Aorta (tissue), 5 donors: ENCODE measurements at regions not wholly inside any gene's neighbourhood (a gene's known extent, or its start where the extent isn't known, plus 50 kb on each side); places are given as distances from the start of the nearest gene placed in this dataset.
"Not testable (repeated sequence)": the region's sequence is repeated elsewhere in the genome, so short reads cannot be mapped to it uniquely, and the experiment has no call there.

Experiments
- ATAC-seq: fragments of 200-7000 bp; cut with Tn5 transposase; one replicate; pipeline ENCODE4 v1.9.1; 2022; ENCODE audit warnings: moderate library complexity; ENCODE audit not compliant: low FRiP score
- DNase-seq, 2 donors: peaks; one replicate each; pipeline ENCODE4 v3.0.0-alpha.2; 2020
- H3K27ac ChIP-seq, 2 donors: one replicate each; pipeline ENCODE4 v1.5.1; 2013; ENCODE audit warnings: low read length in 2 of 2, mild to moderate bottlenecking in 2 of 2, moderate library complexity in 2 of 2, control low read depth in 1 of 2, inconsistent platforms in 1 of 2, low read depth in 1 of 2
- H3K27me3 ChIP-seq, 2 donors: one replicate each; pipeline ENCODE4 v1.6.1; 2013; ENCODE audit warnings: control low read depth in 1 of 2, low read length in 1 of 2, mild to moderate bottlenecking in 1 of 2, moderate library complexity in 1 of 2; ENCODE audit not compliant: insufficient read depth in 2 of 2, control insufficient read depth in 1 of 2
- H3K36me3 ChIP-seq, 2 donors: one replicate each; pipeline ENCODE4 v1.6.1; 2013; ENCODE audit warnings: control low read depth in 1 of 2, low read length in 1 of 2, mild to moderate bottlenecking in 1 of 2; ENCODE audit not compliant: insufficient read depth in 2 of 2, control insufficient read depth in 1 of 2
- H3K4me1 ChIP-seq, 2 donors: one replicate each; pipeline ENCODE4 v1.6.1; 2013; ENCODE audit warnings: low read length in 2 of 2, control low read depth in 1 of 2, mild to moderate bottlenecking in 1 of 2, moderate library complexity in 1 of 2; ENCODE audit not compliant: insufficient read depth in 2 of 2, control insufficient read depth in 1 of 2
- H3K4me3 ChIP-seq, 2 donors: one replicate each; pipeline ENCODE4 v1.5.1; 2013; ENCODE audit warnings: low read length in 2 of 2, control low read depth in 1 of 2, mild to moderate bottlenecking in 1 of 2
- H3K9me3 ChIP-seq: one replicate; pipeline ENCODE4 v1.6.1; 2013; ENCODE audit warnings: mild to moderate bottlenecking, low read length; ENCODE audit not compliant: control insufficient read depth
- WGBS, 2 donors: extraction: QIAGEN DNeasy Blood & Tissue Kit; methylation state at CpG; one replicate each; pipeline ENCODE4 v1.1.7; 2013; 5-methylcytosine and 5-hydroxymethylcytosine counted together
- intact Hi-C, 2 donors: fragments of 100-400 bp; cut with DNase I; formaldehyde crosslinking; loops; one replicate each; pipeline versions ENCODE4 v1.14.2 to v1.15.0; 2022
- donor health status: healthy with polysubstance abuse.
- donor health status: Bipolar disorder and iron deficiency.
- donor health status: DM: no; HTN: no; CAD: no.
- donor health status: DM: no; HTN: no; CAD: no.
- donor health status: DM: yes; HTN: yes; CAD: no.

DNA sequence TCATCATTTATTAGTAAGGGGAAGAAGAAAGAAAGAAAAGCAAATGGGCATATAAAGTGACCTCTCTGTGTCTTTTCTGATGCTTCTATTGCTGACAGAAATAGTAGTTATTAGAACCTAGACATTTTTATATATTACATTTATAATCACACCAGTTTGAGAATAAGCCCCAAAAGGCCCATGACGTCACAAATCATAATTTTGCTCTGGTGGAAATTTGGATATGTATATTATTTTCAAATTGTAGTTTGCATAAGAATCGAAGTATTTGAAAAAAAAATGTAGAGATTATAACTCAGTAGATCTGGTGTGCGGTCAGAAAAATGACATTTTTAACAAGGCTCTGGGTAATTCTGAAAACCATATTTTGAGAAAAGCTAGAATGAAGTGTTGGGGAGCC, 101.2 kb upstream of the STEAP1 start:
- Histone ChIP-seq H3K27me3 (no peaks in the 10 kb centered on the region), H3K9me3 (no peaks in the 10 kb centered on the region), H3K27ac (no peak overlapping the region), H3K4me1 (no peaks in the 10 kb centered on the region), H3K36me3 (no peaks in the 10 kb centered on the region), H3K4me3 (no peak overlapping the region)
- WGBS, 2 donors = 86 to 91% methylated on average over 3 of the region's 3 CpGs
- intact Hi-C loops = no loop called here
- no peak for DNase-seq
- no peak for ATAC-seq

DNA sequence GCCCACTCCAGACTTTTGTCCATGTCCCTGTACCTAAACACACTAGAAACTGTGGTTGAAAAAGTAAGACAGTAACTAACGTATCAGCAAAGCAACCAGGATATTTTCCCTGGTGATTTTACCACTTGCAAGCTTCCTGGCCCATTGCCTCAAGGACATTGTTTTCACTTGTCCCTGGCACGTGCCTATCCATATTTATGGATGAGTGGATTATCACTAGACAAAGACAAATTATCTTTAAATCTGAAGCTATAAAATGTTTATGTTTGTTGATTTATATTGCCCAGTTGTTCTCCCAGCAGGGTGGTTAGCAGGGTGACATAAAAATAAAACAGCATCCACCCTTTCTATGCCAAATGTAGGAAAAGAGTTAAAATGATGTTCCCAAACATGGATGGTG, 93.2 kb upstream of the STEAP1 start:
- H3K4me3 ChIP-seq = no peak overlapping the region
- ATAC-seq (no peak), DNase-seq (no peak)
- intact Hi-C loops = no loop called here
- H3K4me1 ChIP-seq = no peaks in the 10 kb centered on the region
- H3K9me3 ChIP-seq = no peaks in the 10 kb centered on the region
- H3K36me3 ChIP-seq = no peaks in the 10 kb centered on the region
- H3K27me3 ChIP-seq = no peaks in the 10 kb centered on the region
- no peak overlapping the region for H3K27ac ChIP-seq
- WGBS, 2 donors = 27 to 33% methylated on average over 2 of the region's 2 CpGs

DNA sequence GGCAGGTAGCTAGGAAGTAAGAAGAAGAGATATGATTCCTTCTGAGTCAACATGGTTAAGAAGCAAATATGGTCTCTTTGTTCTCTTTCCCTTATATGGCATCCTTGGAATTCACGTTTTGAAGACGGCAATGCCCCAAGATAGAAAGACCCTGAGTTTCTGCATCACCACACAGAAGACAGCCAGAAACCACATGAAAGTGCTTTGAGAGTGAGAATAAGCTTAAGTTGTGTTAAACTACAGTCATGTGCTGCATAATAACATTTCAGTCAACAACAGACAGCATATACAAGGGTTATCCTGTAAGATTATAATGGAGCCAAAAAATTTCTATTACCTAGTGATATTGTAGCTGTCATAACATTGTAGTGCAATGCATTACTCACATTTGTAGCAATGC, 89.9 kb upstream of the STEAP1 start:
- intact Hi-C loops = no loop called here
- no peak overlapping the region for H3K4me3 ChIP-seq
- ATAC-seq (no peak), DNase-seq (no peak)
- no peaks in the 10 kb centered on the region for H3K27me3 ChIP-seq
- no peaks in the 10 kb centered on the region for H3K4me1 ChIP-seq
- H3K36me3 ChIP-seq = no peaks in the 10 kb centered on the region
- 61 to 63% methylated on average over 2 of the region's 2 CpGs for WGBS, 2 donors
- H3K9me3 ChIP-seq = no peaks in the 10 kb centered on the region
- H3K27ac ChIP-seq = no peak overlapping the region

DNA sequence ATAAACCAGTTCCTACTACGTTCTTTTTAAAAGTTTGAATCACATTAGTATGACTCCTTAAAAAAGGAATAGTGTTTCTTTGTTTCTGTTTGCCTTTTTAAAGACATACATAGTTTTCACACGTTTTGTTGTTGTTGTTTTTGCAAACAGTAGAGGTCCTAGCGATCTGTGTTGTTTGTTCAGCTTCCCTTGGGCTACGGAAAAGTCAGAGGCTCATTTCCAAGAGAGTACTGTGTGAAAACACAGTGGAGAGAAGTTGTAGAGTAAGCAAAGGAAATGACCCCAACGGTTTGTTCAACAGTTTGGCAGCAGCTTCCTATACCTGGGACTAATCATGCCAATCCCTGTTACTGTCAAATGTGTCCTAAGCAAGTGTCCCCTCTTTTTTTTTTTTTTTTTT, 87.1 kb upstream of the STEAP1 start:
- Histone ChIP-seq H3K4me3 (no peak overlapping the region), H3K36me3 (no peaks in the 10 kb centered on the region), H3K4me1 (no peaks in the 10 kb centered on the region), H3K27ac (no peak overlapping the region), H3K27me3 (no peaks in the 10 kb centered on the region), H3K9me3 (no peaks in the 10 kb centered on the region)
- 5 to 6% methylated on average over 5 of the region's 5 CpGs for WGBS, 2 donors
- intact Hi-C loops = no loop called here
- DNase-seq (no peak), ATAC-seq (no peak)

DNA sequence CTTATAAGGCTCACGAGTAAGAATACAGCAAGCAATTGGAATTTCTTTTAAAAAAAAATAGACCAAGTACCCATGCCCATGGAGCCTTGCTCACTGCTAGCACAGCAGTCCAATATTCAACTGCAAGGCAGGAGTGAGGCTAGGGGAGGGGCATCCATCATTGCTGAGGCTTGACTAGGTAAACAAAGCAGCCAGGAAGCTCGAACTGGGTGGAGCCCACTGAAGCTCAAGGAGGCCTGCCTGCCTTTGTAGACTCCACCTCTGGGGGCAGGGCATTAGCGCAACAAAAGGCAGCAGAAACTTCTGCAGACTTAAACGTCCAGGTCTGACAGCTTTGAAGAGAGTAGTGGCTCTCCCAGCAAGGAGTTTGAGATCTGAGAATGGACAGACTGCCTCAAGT, 84.0 kb upstream of the STEAP1 start:
- H3K36me3 ChIP-seq, ATAC-seq, H3K27ac ChIP-seq, H3K4me1 ChIP-seq, DNase-seq, H3K4me3 ChIP-seq, H3K27me3 ChIP-seq, H3K9me3 ChIP-seq, intact Hi-C loops: not testable (repeated sequence)
- WGBS, 2 donors = 49 to 63% methylated on average over 4 of the region's 4 CpGs

DNA sequence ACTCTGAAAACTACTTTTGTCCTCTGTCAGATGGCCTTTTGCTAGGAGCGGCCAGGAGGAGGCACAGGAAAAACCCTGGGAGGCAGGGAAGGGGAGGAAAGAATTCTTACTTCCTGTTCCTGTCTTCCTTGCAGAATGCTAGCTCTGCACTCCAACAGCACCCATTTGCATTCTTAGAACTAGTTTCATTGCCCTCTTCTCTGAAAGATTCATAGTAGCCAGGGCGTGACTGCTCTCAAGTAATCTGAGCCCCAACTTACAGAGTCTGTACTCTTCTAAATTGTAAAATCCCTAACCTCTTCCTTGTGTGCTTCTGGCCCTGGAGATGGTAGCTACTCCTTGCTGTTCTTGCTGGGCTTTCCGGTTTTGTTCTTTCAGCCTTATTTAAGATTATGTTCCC, 75.3 kb upstream of the STEAP1 start:
- no peaks in the 10 kb centered on the region for H3K27me3 ChIP-seq
- no peak overlapping the region for H3K27ac ChIP-seq
- 68 to 72% methylated on average over 3 of the region's 3 CpGs for WGBS, 2 donors
- no peak for ATAC-seq
- DNase-seq = no peak
- no peak overlapping the region for H3K4me3 ChIP-seq
- H3K9me3 ChIP-seq = no peaks in the 10 kb centered on the region
- H3K4me1 ChIP-seq = no peaks in the 10 kb centered on the region
- no peaks in the 10 kb centered on the region for H3K36me3 ChIP-seq
- intact Hi-C loops = no loop called here

DNA sequence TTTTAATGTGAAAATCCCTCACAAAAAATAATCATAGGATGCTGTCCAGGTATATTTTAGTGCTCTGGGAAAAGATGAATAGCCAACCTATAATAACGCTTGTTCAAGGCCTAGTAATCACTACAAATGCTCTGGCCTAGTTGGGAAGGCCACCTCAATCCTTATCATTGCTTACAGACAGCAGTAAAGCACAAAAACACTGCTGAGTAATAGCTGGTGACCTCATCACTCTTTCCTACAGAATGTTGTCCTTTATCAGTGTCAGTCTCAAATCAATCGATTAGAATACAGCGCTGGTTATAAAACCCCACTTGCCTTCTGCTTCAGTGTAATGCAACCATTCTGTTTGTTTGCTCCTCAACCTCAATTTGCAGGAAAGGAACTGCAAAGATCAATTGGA, 72.6 kb upstream of the STEAP1 start:
- Histone ChIP-seq H3K4me3 (no peak overlapping the region), H3K27ac (no peak overlapping the region), H3K27me3 (no peaks in the 10 kb centered on the region), H3K4me1 (no peaks in the 10 kb centered on the region), H3K9me3 (no peaks in the 10 kb centered on the region), H3K36me3 (no peaks in the 10 kb centered on the region)
- ATAC-seq (no peak), DNase-seq (no peak)
- intact Hi-C loops = no loop called here
- 90 to 91% methylated on average over 3 of the region's 3 CpGs for WGBS, 2 donors

DNA sequence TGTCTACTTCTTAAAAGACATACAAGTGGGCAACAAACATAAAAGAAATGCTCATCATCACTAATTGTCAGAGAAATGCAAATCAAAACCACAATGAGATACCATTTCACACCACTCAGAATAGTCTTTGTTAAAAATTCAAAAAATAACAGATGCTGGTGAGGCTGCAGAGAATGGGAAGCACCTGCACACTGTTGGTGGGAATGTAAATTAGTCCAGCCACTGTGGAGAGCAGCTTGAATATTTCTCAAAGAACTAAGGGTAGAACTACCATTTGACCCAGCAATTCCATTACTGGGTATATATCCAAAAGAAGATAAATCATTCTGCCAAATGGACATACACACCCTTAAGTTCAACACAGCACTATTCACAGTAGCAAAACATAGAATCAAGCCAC, 61.8 kb upstream of the STEAP1 start:
- Histone ChIP-seq H3K27me3 (no peaks in the 10 kb centered on the region), H3K36me3 (no peaks in the 10 kb centered on the region), H3K4me3 (no peak overlapping the region), H3K27ac (no peak overlapping the region), H3K4me1 (no peaks in the 10 kb centered on the region), H3K9me3 (no peaks in the 10 kb centered on the region)
- ATAC-seq (no peak), DNase-seq (no peak)
- intact Hi-C loops = no loop called here

DNA sequence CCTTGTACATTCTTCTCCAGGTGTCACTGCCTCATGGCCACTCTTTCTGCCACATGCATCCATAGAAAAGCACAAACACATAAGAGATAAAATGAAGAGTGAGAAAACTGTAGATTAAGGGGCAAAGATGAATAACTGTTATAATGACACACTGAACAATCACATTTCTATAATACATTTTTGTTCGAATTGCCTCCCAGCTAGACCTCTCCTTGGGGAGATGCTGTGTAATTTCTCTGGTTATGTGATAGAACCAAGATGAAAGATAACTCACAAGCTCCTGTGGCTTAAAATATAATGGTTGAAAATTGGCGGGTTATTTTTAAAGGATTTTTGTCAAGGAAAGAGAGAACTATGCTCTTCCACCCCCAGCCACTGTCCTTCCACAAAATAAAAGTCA, 60.2 kb upstream of the STEAP1 start:
- no peaks in the 10 kb centered on the region for H3K36me3 ChIP-seq
- ATAC-seq = no peak
- no peak overlapping the region for H3K4me3 ChIP-seq
- no peaks in the 10 kb centered on the region for H3K9me3 ChIP-seq
- no peaks in the 10 kb centered on the region for H3K27me3 ChIP-seq
- 70 to 71% methylated on average over 2 of the region's 2 CpGs for WGBS, 2 donors
- no peak overlapping the region for H3K27ac ChIP-seq
- no peak for DNase-seq
- intact Hi-C loops = no loop called here
- H3K4me1 ChIP-seq = no peaks in the 10 kb centered on the region
